AG04450 (cell line): ENCODE measurements at regions not wholly inside any gene's neighbourhood (a gene's known extent, or its start where the extent isn't known, plus 50 kb on each side); places are given as distances from the start of the nearest gene placed in this dataset.

Source experiments
- CTCF ChIA-PET: fragments of 300-600, 350-600 bp; formaldehyde crosslinking; extraction: SDS; loops from one replicate; lab custom pipeline; 2022; ENCODE audit warnings: antibody characterized with exemption, inconsistent platforms; lab: Charles Lee
- POLR2A ChIA-PET: fragments of 350-600 bp; formaldehyde crosslinking; extraction: SDS; loops from one replicate; lab custom pipeline; 2021; ENCODE audit warnings: antibody characterized with exemption, inconsistent platforms; lab: Yijun Ruan, JAX
- DNase-seq: peaks from one replicate; pipeline ENCODE4 v3.0.0-alpha.2; 2011; ENCODE audit warnings: low read depth, low spot score
- H3K27ac ChIP-seq: one replicate; pipeline ENCODE4 v1.5.1; 2012; ENCODE audit warnings: low read depth, low read length, control low read depth
- H3K27me3 ChIP-seq: one replicate; pipeline ENCODE4 v1.6.0; 2012; ENCODE audit warnings: low read length; ENCODE audit not compliant: control insufficient read depth, insufficient read depth
- H3K4me3 ChIP-seq: 2 replicates; pipeline ENCODE4 v1.5.1; 2011; ENCODE audit warnings: mild to moderate bottlenecking, low read depth, low read length, control low read depth
- H3K9me3 ChIP-seq: 2 replicates; pipeline ENCODE4 v1.5.1; 2012; ENCODE audit warnings: low read length; ENCODE audit not compliant: control insufficient read depth, insufficient read depth
- TF ChIP-seq, protein P1 (sequence below): IDR thresholded peaks from 2 replicates; pipeline ENCODE4 v1.5.1; 2011; ENCODE audit warnings: low read depth, low read length, control low read depth, inconsistent platforms

DNA sequence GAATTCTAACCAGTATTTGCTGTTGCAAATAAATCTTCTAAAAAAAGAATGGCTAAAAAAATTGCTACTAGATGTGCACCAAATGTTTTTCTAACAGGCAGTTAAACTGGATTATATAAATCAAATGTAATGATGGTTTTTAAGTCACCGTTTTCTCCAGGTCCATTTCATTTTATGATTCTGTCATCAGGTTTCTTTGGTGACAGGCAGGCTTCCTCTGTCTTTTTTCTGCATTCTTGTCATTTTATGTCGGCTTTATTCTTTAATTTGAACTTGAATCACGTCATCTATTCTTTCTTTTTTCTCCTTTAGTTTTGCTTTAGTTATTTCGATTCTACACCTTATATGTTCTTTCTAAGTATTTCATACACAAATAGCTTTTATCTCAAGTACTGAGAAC is 212.5 kb downstream of the SOCS6 start:
- H3K4me3 ChIP-seq, result no peak overlapping the region
- no peak overlapping the region for H3K27ac ChIP-seq
- POLR2A ChIA-PET, result no interaction called here
- CTCF ChIA-PET, result interaction anchor here (2.5 kb wide), 1 partner anchor 11 kb away, joined by 28 read pairs; no protein-coding TSS in a partner anchor
- H3K9me3 ChIP-seq, result no peaks in the 10 kb centered on the region; the same call in 1 of the 2 replicates
- H3K27me3 ChIP-seq, result peaks cover 5% of the 10 kb centered on the region
- no peak for DNase-seq
- TF ChIP-seq, protein P1, sequence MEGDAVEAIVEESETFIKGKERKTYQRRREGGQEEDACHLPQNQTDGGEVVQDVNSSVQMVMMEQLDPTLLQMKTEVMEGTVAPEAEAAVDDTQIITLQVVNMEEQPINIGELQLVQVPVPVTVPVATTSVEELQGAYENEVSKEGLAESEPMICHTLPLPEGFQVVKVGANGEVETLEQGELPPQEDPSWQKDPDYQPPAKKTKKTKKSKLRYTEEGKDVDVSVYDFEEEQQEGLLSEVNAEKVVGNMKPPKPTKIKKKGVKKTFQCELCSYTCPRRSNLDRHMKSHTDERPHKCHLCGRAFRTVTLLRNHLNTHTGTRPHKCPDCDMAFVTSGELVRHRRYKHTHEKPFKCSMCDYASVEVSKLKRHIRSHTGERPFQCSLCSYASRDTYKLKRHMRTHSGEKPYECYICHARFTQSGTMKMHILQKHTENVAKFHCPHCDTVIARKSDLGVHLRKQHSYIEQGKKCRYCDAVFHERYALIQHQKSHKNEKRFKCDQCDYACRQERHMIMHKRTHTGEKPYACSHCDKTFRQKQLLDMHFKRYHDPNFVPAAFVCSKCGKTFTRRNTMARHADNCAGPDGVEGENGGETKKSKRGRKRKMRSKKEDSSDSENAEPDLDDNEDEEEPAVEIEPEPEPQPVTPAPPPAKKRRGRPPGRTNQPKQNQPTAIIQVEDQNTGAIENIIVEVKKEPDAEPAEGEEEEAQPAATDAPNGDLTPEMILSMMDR, result no peak

GRCh38 chr18:70500748-70501147 is 211.9 kb downstream of the SOCS6 start:
- CTCF ChIA-PET, result interaction anchor here (0.9 to 2.5 kb wide), 2 partner anchors 9 to 10 kb away, joined by 3 to 28 read pairs; no protein-coding TSS in a partner anchor

GRCh38 chr18:70499218-70499691 is 210.4 kb downstream of the SOCS6 start:
- DNase-seq, result no peak
- ChIA-PET POLR2A (interaction anchor here (0.6 kb wide), 1 partner anchor 482 kb away, joined by 3 read pairs; no protein-coding TSS in a partner anchor), CTCF (interaction anchor here (2.5 kb wide), 1 partner anchor 9 kb away, joined by 28 read pairs; no protein-coding TSS in a partner anchor)
- Histone ChIP-seq H3K4me3 (no peak overlapping the region), H3K9me3 (no peaks in the 10 kb centered on the region; the same call in 1 of the 2 replicates), H3K27me3 (peaks cover 5% of the 10 kb centered on the region), H3K27ac (no peak overlapping the region)
- TF ChIP-seq, protein P1, result no peak

More at GRCh38 chr18:70500748-70501147, 211.9 kb downstream of the SOCS6 start:
- Histone ChIP-seq H3K27ac (no peak overlapping the region), H3K9me3 (no peaks in the 10 kb centered on the region; the same call in 1 of the 2 replicates), H3K4me3 (no peak overlapping the region), H3K27me3 (peaks cover 5% of the 10 kb centered on the region)
- POLR2A ChIA-PET, result no interaction called here
- no peak for DNase-seq
- TF ChIP-seq, protein P1, result no peak

DNA sequence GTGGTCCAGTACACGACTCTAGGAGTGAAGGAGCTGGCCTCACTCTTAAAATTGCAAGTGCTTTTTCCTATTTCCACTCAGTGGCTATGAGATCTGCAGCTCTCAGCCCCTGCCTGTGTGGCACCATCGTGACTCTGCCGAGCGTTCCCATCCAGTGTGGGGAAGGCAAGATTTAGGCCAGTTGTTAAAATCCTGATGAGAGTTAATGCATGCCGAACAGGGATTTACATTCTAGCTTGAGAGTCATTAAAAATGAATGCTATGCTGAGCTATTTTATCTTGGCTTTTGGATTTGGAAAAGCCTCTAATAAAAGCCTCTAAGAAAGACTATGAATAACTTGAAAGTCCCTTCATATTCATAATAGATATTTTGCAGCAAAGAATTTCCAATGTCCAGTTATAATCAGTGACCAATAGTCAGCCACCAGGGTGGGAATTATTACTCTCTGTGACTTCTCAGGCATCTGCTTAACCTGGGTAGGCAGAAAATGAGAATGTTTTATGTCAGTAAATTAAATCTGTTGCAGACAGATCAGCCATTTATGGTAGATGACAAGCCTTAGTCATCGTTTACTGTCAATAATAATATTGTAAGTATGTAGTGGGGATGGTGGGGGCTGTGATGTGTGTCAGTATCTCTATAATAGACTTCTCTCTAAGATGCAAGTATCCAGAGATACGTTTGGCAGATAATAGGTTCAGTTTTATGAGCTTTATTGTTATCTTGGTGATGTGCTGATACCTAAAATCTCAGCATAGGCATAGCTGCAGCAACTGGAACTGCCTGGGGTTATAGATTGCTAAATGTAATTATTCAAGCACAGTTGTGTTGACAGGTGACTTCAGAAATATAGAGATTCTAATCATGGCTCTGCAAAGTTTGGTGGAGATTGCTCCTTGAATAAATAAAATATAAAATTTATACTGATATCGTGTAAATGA is 207.8 kb downstream of the SOCS6 start:
- Histone ChIP-seq H3K4me3 (no peak overlapping the region), H3K27me3 (peaks cover 5% of the 10 kb centered on the region), H3K27ac (no peak overlapping the region), H3K9me3 (no peaks in the 10 kb centered on the region; the same call in 1 of the 2 replicates)
- no peak for DNase-seq
- TF ChIP-seq, protein P1, result no peak
- POLR2A ChIA-PET, result no interaction called here
- CTCF ChIA-PET, result interaction anchor here (0.5 kb wide), 1 partner anchor 903 kb away, joined by 3 read pairs; no protein-coding TSS in a partner anchor
